Activated naive CD8-positive, alpha-beta T cell treated with anti-CD3 and anti-CD28 coated beads, Interleukin-2, amount 50 U/mL, for 16 hours (primary cell): ENCODE measurements at regions not wholly inside any gene's neighbourhood (a gene's known extent, or its start where the extent isn't known, plus 50 kb on each side); places are given as distances from the start of the nearest gene placed in this dataset.
"Not testable (repeated sequence)": the region's sequence is repeated elsewhere in the genome, so short reads cannot be mapped to it uniquely, and the experiment has no call there.

Experiments
- DNase-seq: peaks from one replicate; pipeline ENCODE4 v3.0.0-alpha.2; 2020; ENCODE audit warnings: low read depth, low spot score

GRCh38 chr3:5809586-5810246 lies 622.2 kb downstream of the EDEM1 start:
- no peak for DNase-seq

- no peak for DNase-seq
Measured at GRCh38 chr3:5811016-5811415, 623.5 kb downstream of the EDEM1 start.

- DNase-seq = no peak
Measured at GRCh38 chr3:5813521-5813920, 626.0 kb downstream of the EDEM1 start.

GRCh38 chr3:5822843-5823242 lies 635.3 kb downstream of the EDEM1 start:
- DNase-seq = no peak

GRCh38 chr3:5826467-5826866 lies 639.0 kb downstream of the EDEM1 start:
- DNase-seq = no peak

GRCh38 chr3:5828251-5828650 lies 640.7 kb downstream of the EDEM1 start:
- no peak for DNase-seq

GRCh38 chr3:5840056-5840455 lies 652.5 kb downstream of the EDEM1 start:
- no peak for DNase-seq

GRCh38 chr3:5841599-5841998 lies 654.1 kb downstream of the EDEM1 start:
- DNase-seq = no peak

- no peak for DNase-seq
Measured at GRCh38 chr3:5846261-5846660, 658.8 kb downstream of the EDEM1 start.

GRCh38 chr3:5861151-5861550 lies 673.6 kb downstream of the EDEM1 start:
- DNase-seq = no peak

GRCh38 chr3:5874931-5875341 lies 687.4 kb downstream of the EDEM1 start:
- DNase-seq = no peak

GRCh38 chr3:5888851-5889250 lies 701.3 kb downstream of the EDEM1 start:
- no peak for DNase-seq

- no peak for DNase-seq
Measured at GRCh38 chr3:5889374-5889773, 701.9 kb downstream of the EDEM1 start.

- no peak for DNase-seq
Measured at GRCh38 chr3:5891711-5892110, 704.2 kb downstream of the EDEM1 start.

GRCh38 chr3:5898106-5898505 lies 710.6 kb downstream of the EDEM1 start:
- no peak for DNase-seq

GRCh38 chr3:5899014-5899761 lies 711.7 kb downstream of the EDEM1 start:
- DNase-seq = no peak

GRCh38 chr3:5917932-5918331 lies 730.4 kb downstream of the EDEM1 start:
- no peak for DNase-seq

GRCh38 chr3:5918626-5919025 lies 731.1 kb downstream of the EDEM1 start:
- DNase-seq = no peak

GRCh38 chr3:5929027-5929426 lies 741.5 kb downstream of the EDEM1 start:
- DNase-seq = no peak

GRCh38 chr3:5944061-5944460 lies 756.6 kb downstream of the EDEM1 start:
- not testable (repeated sequence) for DNase-seq

GRCh38 chr3:5948084-5948483 lies 760.6 kb downstream of the EDEM1 start:
- no peak for DNase-seq

GRCh38 chr3:5951026-5951425 lies 763.5 kb downstream of the EDEM1 start:
- DNase-seq = no peak

- DNase-seq = no peak
Measured at GRCh38 chr3:5972586-5972985, 785.1 kb downstream of the EDEM1 start.
